ENCODE measurements at regions not wholly inside any gene's neighbourhood (a gene's known extent, or its start where the extent isn't known, plus 50 kb on each side); places are given as distances from the start of the nearest gene placed in this dataset.
"Not testable (repeated sequence)": the region's sequence is repeated elsewhere in the genome, so short reads cannot be mapped to it uniquely, and the experiment has no call there.

- DNase-seq = not testable (repeated sequence)
Observed at GRCh38 chr2:242130682-242131081, 261.2 kb downstream of the RTP5 start.

DNA sequence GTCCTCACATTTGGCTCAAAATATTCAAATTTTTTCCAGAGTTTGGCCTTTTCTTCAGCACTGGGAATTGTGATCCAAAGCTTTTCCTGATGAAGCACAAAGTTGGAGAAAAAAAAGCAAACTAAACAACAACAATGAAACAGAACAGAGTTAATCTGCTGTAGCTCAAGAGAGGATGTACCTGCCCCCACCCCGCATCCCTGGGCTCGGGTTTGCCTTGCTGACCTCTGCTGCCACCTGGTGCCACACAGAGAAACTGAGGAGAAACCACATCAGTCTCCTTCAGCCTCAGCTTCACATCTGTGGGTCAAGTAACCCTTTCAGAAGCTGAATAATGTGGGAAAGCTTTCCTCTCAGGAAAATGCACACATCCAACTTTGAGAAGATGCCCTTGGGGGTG lies 290.4 kb downstream of the RTP5 start:
- DNase-seq = not testable (repeated sequence)

DNA sequence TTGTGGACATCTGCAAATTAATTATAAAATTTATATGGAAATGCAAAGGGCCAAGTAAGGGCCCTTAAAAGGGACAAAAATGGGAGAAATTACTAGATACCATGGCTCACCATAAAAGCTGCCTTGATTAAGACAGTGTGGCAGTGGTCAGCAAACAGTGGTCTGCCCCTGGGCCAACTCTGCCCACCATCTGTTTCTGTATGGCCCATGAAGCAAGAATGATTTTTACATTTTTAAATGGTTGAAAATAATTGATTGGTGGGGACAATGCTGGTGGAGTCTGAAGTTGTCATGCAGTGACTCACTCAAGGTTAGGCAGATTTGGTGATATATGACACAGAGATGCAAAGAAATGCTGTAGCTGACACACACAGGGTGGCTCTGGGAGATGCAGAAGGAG lies 295.6 kb downstream of the RTP5 start:
- not testable (repeated sequence) for DNase-seq

- DNase-seq = not testable (repeated sequence)
Observed at GRCh38 chr2:242171290-242171689, 301.8 kb downstream of the RTP5 start.

Measured in NCI-H1048 (cell line).